Prostate gland (tissue), 2 donors: ENCODE measurements at regions not wholly inside any gene's neighbourhood (a gene's known extent, or its start where the extent isn't known, plus 50 kb on each side); places are given as distances from the start of the nearest gene placed in this dataset.

Experiments used
- CTCF ChIP-seq, 4 experiments: fragments of 200-600 bp in 2 of 4; fragments of 450-650 bp in 2 of 4; sonication (generic) in 2 of 4; IDR thresholded peaks; 1 replicate in 3 of 4; 2 replicates in 1 of 4; pipeline ENCODE4 v1.5.1; 2016 to 2019; ENCODE audit warnings: antibody characterized with exemption in 4 of 4, mild to moderate bottlenecking in 2 of 4, moderate library complexity in 2 of 4
- POLR2A ChIP-seq: fragments of 450-650 bp; IDR thresholded peaks from one replicate; pipeline ENCODE4 v1.6.1; 2016; ENCODE audit warnings: antibody characterized with exemption, mild to moderate bottlenecking
- POLR2AphosphoS5 ChIP-seq: sonication (generic); formaldehyde crosslinking; IDR thresholded peaks from one replicate; pipeline ENCODE4 v1.6.1; 2017; ENCODE audit warnings: antibody characterized with exemption

- TF ChIP-seq CTCF (IDR thresholded peaks at IDR 0.05) (no peak), POLR2A (no peak), POLR2AphosphoS5 (no peak)
Measured at GRCh38 chr3:20798666-20799065, 612.7 kb upstream of the SGO1 start.
